GM18520 (cell line): ENCODE measurements at regions not wholly inside any gene's neighbourhood (a gene's known extent, or its start where the extent isn't known, plus 50 kb on each side); places are given as distances from the start of the nearest gene placed in this dataset.

Source experiments
- ATAC-seq: cut with Tn5 transposase; IDR thresholded peaks from one replicate; pipeline ENCODE4 v1.9.1; 2021; ENCODE audit not compliant: unreplicated experiment

DNA sequence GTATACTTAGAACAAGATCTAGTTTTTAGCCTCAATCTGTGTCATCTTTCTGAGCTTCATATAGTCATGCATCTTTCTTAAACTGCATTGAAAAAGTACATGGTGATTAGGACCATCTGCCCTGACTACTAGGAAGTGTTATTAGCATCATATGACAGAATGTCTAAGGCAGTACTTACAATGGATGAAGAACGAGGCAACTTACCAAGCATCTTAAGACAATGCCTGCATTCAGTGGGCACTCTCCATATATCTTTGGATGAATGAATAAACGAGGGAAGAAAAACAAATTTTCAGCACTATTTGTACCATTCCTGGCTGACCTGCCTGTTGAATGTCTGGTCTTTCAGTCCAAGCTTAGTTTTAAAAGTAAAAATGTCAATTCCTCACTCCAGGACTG is 185.4 kb upstream of the EPHA3 start:
- no peak for ATAC-seq

GRCh38 chr3:88926221-88926620 is 181.2 kb upstream of the EPHA3 start:
- no peak for ATAC-seq

GRCh38 chr3:88930611-88931010 is 176.8 kb upstream of the EPHA3 start:
- ATAC-seq = no peak

DNA sequence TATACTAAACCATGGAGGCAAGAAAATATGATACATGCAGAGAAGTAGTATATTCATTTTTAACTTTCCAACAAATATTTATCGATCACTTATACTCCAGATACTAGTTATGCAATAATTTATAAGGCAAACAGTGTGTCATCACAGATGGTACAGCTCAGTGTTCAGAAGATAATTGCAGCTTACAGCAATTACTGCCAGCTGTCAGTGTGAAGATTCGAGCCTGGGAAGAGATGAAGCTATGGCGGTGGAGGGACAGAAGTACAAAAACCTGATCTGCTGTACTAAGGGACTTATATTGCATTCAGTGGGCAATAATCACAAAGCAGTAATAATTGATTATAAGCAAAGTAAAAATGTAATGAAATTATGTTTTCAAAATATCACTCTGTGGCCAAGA is 170.6 kb upstream of the EPHA3 start:
- ATAC-seq = no peak

GRCh38 chr3:88940296-88940695 is 167.1 kb upstream of the EPHA3 start:
- ATAC-seq = no peak

DNA sequence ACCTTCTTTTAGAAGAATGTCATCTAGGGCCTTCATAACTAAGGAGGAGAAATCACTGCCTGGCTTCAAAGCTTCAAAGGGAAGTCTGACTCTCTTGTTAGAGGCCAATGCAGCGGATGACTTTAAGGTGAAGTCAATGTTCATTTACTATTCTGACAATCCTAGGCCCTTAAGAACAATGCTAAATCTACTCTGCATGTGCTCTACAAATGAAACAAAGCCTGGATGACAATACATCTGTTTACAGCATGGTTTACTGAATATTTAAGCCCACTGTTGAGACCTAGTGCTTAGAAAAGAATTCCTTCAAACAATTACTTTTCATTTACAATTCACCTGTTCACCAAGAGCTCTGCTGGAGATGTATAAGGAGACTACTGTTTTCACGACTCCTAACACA is 160.4 kb upstream of the EPHA3 start:
- no peak for ATAC-seq

GRCh38 chr3:88954853-88955252 is 152.6 kb upstream of the EPHA3 start:
- ATAC-seq = no peak

- ATAC-seq = no peak
These were observed 152.1 kb upstream of the EPHA3 start for GRCh38 chr3:88955274-88955673.

DNA sequence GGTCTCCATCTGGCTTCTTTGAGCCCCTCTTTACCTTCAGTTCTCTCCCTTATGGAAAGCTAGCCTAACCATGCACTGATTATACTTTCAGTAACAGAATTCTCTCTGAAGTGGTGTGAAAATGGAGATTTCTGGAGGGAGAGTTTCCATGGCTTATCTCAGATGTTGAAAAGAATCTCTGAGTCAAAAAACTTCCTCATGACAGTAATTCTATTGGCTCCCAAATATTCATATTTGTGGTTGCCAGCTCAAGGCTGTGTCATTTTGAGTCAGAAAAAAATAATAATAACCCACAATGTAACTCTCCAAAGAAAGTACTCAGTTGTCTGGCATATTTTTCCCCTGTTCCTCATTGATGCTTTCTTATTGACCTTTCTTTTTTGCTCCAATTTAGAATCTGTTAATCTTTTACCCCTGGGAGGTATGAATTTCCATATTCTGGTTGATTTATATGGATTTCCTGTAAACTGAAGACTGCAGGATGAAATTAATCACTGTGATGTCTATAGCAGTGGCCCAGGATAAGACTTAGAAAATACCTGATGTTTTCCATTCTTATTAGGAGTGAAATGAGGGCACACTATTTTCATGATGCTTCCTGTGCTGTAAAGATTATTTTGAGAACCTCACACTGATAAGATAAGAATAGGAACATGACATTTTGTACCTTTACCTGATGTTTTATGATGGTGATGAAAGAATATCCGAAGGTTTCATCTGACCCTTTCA is 149.5 kb upstream of the EPHA3 start:
- no peak for ATAC-seq

GRCh38 chr3:88960019-88960418 is 147.4 kb upstream of the EPHA3 start:
- no peak for ATAC-seq

GRCh38 chr3:88963003-88963402 is 144.4 kb upstream of the EPHA3 start:
- no peak for ATAC-seq

- ATAC-seq = no peak
These were observed 127.7 kb upstream of the EPHA3 start for GRCh38 chr3:88979760-88980159.

DNA sequence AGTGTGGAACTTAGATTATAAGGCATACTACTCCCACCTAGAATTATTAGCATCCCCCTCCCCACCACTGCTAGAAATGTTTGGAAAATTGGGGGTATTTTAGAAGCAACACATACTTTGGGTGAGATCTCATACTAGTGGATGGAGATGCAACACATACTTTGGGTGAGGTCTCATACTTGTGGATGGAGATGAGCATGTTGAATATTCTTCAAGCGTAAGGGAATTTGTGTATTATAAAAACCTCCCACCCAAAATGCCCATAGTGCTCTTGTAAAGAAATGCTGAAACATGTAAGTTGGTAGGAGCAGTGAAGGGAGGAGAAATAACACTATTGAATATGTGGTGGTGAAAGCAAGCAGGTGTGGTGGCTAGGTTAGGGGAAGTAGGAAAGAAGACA is 124.0 kb upstream of the EPHA3 start:
- no peak for ATAC-seq

DNA sequence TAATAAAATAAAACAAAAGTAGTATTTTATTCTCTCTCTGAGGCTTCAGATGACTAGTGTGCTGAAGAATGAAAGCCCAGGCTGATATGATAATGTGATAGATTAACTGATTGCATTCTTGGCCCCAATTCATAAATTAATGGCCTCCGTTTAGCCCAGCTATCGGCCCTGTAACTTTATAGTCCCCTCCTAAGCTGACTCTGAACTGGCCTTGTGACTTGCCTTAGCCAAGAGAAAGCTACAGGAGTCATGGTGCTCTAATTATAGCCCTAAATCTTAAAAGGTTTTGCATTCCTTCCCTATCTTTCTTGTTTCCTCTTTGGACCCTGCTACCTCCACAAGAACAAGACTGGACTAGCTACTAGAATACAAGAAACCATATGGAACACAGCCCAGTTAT is 123.2 kb upstream of the EPHA3 start:
- no peak for ATAC-seq

GRCh38 chr3:88984832-88985231 is 122.6 kb upstream of the EPHA3 start:
- ATAC-seq = no peak

DNA sequence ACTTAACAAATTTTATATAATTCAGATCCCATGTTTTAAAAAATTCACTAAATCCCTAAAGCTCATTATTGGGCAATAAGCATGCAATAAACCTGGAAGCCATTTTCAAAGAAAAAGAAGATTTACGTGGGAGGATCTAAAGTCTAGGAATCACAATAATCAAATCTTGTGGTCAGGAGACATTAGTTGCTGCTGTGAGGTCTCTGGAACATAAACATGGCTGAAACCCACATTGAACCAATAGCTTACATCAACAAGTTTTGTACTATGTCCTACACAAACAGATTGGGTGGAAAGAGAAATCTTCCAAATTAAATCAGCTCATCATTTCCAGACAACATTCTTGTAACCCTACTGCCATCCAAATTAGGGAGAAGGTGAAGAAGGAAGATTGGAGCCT is 121.9 kb upstream of the EPHA3 start:
- no peak for ATAC-seq

- no peak for ATAC-seq
These were observed 120.6 kb upstream of the EPHA3 start for GRCh38 chr3:88986834-88987233.

GRCh38 chr3:88987776-88988175 is 119.6 kb upstream of the EPHA3 start:
- ATAC-seq = no peak

DNA sequence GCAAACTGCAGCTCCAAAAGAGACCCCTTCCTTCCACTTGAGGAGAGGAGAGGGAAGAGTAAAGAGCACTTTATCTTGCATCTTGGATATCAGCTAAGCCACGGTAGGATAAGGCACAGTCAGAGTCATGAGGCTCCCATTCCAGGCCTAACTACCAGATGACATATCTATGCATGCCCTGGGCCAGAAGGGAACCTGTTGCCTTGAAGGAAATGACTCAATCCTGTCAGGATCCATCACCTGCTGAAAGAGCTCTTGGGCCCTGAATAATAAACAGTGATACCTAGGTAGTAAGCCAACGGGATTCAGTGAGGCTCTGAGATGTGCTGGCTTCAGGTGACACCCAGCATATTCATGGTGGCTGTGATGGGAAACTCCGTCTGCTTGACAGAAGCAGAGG is 118.5 kb upstream of the EPHA3 start:
- ATAC-seq = no peak

GRCh38 chr3:88991496-88991895 is 115.9 kb upstream of the EPHA3 start:
- no peak for ATAC-seq

DNA sequence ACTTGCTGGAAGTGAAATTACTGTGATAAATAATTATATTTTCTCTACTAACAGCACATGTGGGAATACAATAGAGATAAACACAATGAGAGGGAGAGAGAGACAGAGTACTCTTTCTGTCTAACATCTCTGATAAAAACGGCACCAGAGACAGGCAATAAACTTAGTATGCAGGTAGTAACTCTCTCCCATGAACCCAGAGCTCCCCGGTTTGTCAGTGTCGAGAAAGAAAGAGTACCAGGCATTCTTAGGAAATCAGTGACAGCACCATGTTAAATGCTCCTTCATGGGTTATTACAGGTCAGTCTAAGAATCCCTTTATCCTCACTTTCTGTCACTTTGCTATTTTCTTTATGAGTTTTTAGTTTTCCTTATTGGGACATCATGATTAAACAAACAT is 110.7 kb upstream of the EPHA3 start:
- no peak for ATAC-seq

DNA sequence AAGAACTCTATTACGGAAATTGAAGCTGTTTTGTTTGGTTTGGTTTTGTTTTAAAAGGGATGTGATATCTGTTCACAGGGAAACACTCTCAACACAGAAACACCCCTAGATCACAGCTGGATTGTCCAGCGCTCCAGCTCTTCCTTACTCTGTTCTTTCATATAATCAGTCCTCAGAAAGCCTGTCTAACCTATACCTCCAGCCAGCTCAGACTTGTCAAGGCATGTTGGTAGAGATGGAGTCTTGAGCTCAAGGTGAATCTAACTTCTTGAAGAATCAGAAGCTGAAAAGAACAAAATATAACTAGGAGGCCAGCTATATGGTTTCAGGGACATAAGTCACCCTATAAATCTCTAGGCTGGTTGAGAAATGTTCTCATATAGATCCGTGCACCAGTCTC is 110.2 kb upstream of the EPHA3 start:
- no peak for ATAC-seq

GRCh38 chr3:89000886-89001285 is 106.5 kb upstream of the EPHA3 start:
- no peak for ATAC-seq
